GM10248 (cell line): ENCODE measurements at regions not wholly inside any gene's neighbourhood (a gene's known extent, or its start where the extent isn't known, plus 50 kb on each side); places are given as distances from the start of the nearest gene placed in this dataset.

Experiments
- CTCF ChIA-PET: fragments of 300-600 bp; sonication (Branson Sonifier 250); formaldehyde crosslinking; extraction: SDS; loops from one replicate; lab custom pipeline; 2021; ENCODE audit warnings: antibody characterized with exemption; lab: Yijun Ruan, JAX
- POLR2A ChIA-PET: fragments of 350-650 bp; sonication (Branson Sonifier 250); formaldehyde crosslinking; extraction: SDS; loops from one replicate; lab custom pipeline; 2020; ENCODE audit warnings: antibody characterized with exemption; lab: Yijun Ruan, JAX
- DNase-seq: peaks from one replicate; pipeline ENCODE4 v3.0.0; 2012; ENCODE audit errors: extremely low spot score
- TF ChIP-seq, protein P1 (sequence below): IDR thresholded peaks from 2 replicates; pipeline ENCODE4 v1.5.1; 2012; ENCODE audit warnings: mild to moderate bottlenecking, low read depth; ENCODE audit errors: extremely low read depth, missing control alignments, control extremely low read depth

DNA sequence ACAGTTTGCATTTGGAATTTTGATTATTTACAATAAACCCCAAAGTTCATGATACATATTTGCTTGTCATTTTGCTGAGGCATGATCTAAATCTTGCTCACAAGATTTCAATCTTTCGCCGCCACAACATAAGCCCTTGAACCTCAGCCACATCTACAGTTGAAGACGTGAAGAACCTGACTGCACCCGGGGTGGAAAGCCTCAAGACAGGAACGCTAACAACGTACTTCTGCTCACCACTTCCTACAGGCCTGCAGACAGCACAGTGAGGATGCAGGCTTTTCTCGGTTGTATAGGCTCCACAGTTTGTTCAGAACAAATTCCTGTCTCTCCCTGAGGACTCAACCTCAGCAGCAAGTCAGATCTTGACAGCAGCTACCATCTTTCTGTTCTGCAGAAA lies 393.8 kb upstream of the PRKCQ start:
- CTCF ChIA-PET: no interaction called here

DNA sequence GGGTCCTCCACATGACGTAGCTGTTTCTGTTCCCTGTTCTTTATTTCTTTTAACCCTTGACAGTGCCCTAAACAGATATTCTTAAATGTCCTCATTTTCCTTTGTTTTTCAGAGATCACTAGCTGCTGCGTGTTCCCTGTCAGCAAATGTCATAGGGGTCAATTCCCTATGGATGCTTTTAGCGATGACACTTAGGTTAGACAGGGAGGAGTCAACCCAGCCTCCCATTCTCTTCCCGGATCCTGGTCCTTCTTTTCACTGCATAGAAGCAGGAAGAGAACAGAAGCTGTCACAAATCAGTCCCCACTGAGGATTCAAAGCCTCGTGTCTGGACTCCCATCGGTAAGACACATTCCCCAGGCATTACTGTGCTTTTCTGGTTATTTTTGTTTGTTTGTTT lies 392.1 kb upstream of the PRKCQ start:
- ChIA-PET CTCF (no interaction called here), POLR2A (no interaction called here)
- no peak for DNase-seq
- TF ChIP-seq, protein P1, sequence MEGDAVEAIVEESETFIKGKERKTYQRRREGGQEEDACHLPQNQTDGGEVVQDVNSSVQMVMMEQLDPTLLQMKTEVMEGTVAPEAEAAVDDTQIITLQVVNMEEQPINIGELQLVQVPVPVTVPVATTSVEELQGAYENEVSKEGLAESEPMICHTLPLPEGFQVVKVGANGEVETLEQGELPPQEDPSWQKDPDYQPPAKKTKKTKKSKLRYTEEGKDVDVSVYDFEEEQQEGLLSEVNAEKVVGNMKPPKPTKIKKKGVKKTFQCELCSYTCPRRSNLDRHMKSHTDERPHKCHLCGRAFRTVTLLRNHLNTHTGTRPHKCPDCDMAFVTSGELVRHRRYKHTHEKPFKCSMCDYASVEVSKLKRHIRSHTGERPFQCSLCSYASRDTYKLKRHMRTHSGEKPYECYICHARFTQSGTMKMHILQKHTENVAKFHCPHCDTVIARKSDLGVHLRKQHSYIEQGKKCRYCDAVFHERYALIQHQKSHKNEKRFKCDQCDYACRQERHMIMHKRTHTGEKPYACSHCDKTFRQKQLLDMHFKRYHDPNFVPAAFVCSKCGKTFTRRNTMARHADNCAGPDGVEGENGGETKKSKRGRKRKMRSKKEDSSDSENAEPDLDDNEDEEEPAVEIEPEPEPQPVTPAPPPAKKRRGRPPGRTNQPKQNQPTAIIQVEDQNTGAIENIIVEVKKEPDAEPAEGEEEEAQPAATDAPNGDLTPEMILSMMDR: no peak

More for the DNA sequence above, 393.8 kb upstream of the PRKCQ start:
- DNase-seq: no peak
- TF ChIP-seq, protein P1: no peak
- POLR2A ChIA-PET: no interaction called here

DNA sequence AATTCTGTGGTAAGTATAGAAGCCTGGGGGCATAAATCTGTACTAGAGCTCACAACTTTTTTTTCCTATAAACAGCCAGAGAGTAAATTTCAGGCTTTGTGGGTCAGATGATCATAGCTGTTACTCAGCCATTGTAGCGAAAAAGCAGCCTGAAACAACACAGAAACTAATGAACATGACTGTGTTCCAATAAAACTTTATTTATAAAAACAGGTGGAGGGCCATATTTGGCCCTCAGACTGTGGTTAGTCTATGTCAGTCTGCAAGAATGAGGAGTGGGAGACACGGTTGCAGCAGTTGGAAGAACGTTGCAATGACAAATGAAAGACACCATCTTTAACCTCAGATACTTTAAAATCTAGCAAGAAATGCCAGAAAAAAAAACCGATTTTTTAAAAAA lies 389.6 kb upstream of the PRKCQ start:
- no peak for DNase-seq
- ChIA-PET POLR2A (no interaction called here), CTCF (interaction anchor here (0.7 to 2.0 kb wide), 3 partner anchors 11 to 13 kb away, joined by 3 to 5 read pairs (median 3); no protein-coding TSS in a partner anchor)
- TF ChIP-seq, protein P1: no peak

DNA sequence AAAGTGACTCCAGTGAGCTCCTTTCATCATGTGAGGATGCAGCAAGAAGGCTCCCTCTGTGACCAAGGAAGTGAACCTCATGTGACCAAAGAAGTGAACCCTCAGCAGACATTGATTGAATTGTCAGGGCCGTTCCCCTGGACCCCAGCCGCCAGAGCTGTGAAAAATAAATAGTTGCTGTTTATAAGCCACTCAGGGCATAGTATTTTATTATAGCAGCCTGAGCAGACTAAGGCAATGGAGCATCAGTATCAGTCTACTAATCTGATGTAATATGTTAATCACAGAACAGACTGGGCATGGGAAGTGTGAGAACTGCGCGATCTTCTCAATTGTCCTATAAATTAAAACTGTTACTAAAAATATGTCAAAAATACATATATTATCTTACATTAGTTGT lies 384.5 kb upstream of the PRKCQ start:
- TF ChIP-seq, protein P1: no peak

DNA sequence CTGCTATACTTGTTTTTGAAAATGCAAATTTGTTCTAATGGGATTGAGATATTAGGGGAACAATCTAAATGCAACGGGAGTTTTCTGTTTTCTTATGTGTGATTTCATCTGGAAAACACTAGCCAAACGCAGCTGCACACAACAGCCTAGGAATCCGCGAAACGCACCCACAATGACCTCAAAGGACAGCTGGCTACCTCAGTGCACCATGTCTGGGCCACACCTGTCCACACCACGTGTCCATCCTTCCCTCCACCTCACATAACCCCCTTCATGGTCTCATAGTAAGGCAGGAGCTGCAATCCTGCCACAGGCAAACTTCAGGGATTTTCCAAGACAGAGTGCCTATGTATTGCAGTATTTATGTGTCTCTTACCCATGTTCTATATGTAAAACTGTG lies 382.5 kb upstream of the PRKCQ start:
- CTCF ChIA-PET: no interaction called here
- TF ChIP-seq, protein P1: no peak

More for the DNA sequence above, 384.5 kb upstream of the PRKCQ start:
- no peak for DNase-seq
- ChIA-PET POLR2A (no interaction called here), CTCF (interaction anchor here (0.8 to 1.0 kb wide), 2 partner anchors 12 to 46 kb away, joined by 3 read pairs; no protein-coding TSS in a partner anchor)

DNA sequence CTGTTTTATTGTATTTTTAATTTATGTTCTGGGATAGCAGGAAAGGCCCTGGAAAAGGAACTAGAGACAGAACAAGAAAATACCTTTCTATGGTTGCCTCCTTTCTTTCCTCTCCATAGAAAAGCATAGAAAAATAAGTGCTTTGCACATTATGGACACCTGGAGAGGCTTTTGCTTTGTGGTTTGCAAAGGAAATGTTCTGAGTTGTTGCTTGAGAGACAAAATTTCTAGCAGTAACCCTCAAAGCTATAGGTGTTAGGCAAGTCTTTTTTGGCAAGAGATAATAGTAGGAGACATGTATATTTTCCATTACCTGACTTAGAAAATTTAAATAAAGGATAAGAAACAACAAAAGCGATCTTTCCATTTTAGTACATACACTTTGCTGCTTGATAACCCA lies 378.6 kb upstream of the PRKCQ start:
- TF ChIP-seq, protein P1: no peak
- no peak for DNase-seq
- POLR2A ChIA-PET: no interaction called here
- CTCF ChIA-PET: interaction anchor here (1.0 to 1.4 kb wide), 3 partner anchors 11 to 16 kb away, joined by 3 read pairs; no protein-coding TSS in a partner anchor

More for the DNA sequence above, 382.5 kb upstream of the PRKCQ start:
- no peak for DNase-seq
- POLR2A ChIA-PET: no interaction called here
